ENCODE measurements at regions not wholly inside any gene's neighbourhood (a gene's known extent, or its start where the extent isn't known, plus 50 kb on each side); places are given as distances from the start of the nearest gene placed in this dataset.

GRCh38 chr15:85296615-85297402, 83.6 kb upstream of the AKAP13 start:
- H3K36me3 Mint-ChIP-seq (ENCODE audit: low read depth), result no peaks in the 10 kb centered on the region
- ATAC-seq (ENCODE audit: low read depth) (peak; percentile 99), DNase-seq (peak; percentile 40)
- H3K4me1 Mint-ChIP-seq, result peaks cover 23% of the 10 kb centered on the region
- peak; percentile 80 for TF ChIP-seq CTCF (IDR thresholded peaks at IDR 0.05)
- intact Hi-C loops (cut with micrococcal nuclease), result loop anchor here (1.0 to 2.0 kb wide), 9 partner anchors 15 to 544 kb away; no protein-coding TSS in a partner anchor
- H3K27ac Mint-ChIP-seq, result peak overlapping the region; percentile 48
- ChIA-PET POLR2A (interaction anchor here (0.7 to 4.3 kb wide), 14 partner anchors 16 to 543 kb away, joined by 3 to 70 read pairs (median 6); partner anchors contain the start of gene AKAP13), CTCF (interaction anchor here (0.7 to 8.1 kb wide), 45 partner anchors 8 to 544 kb away, joined by 3 to 218 read pairs (median 5); partner anchors contain the start of gene AKAP13)
- H3K9me3 Mint-ChIP-seq, result no peaks in the 10 kb centered on the region
- H3K4me3 Mint-ChIP-seq, result peak overlapping the region; percentile 76
- no peaks in the 10 kb centered on the region for H3K27me3 Mint-ChIP-seq

- ATAC-seq (ENCODE audit: low read depth) (no peak), DNase-seq (no peak)
- Mint-ChIP-seq H3K27me3 (no peaks in the 10 kb centered on the region), H3K4me3 (no peak overlapping the region), H3K36me3 (ENCODE audit: low read depth) (no peaks in the 10 kb centered on the region), H3K9me3 (no peaks in the 10 kb centered on the region), H3K4me1 (peaks cover 30% of the 10 kb centered on the region), H3K27ac (peak overlapping the region; percentile 44)
- CTCF ChIA-PET, result interaction anchor here (0.7 to 8.1 kb wide), 19 partner anchors 11 to 543 kb away, joined by 3 to 218 read pairs (median 9); partner anchors contain the start of gene AKAP13
- TF ChIP-seq CTCF (IDR thresholded peaks at IDR 0.05), result no peak
- POLR2A ChIA-PET, result interaction anchor here (1.3 to 4.3 kb wide), 10 partner anchors 15 to 543 kb away, joined by 3 to 70 read pairs (median 6); partner anchors contain the start of gene AKAP13
- intact Hi-C loops (cut with micrococcal nuclease), result loop anchor here (2.0 kb wide), 2 partner anchors 183 to 543 kb away; no protein-coding TSS in a partner anchor
These were observed 82.9 kb upstream of the AKAP13 start for GRCh38 chr15:85297537-85297936.

- Mint-ChIP-seq H3K27ac (no peak overlapping the region), H3K36me3 (ENCODE audit: low read depth) (no peaks in the 10 kb centered on the region), H3K9me3 (no peaks in the 10 kb centered on the region), H3K4me1 (peaks cover 34% of the 10 kb centered on the region), H3K4me3 (no peak overlapping the region), H3K27me3 (no peaks in the 10 kb centered on the region)
- ChIA-PET CTCF (interaction anchor here (0.6 to 8.1 kb wide), 5 partner anchors 20 to 207 kb away, joined by 3 to 218 read pairs (median 7); no protein-coding TSS in a partner anchor), POLR2A (interaction anchor here (0.6 to 4.3 kb wide), 7 partner anchors 18 to 496 kb away, joined by 3 to 70 read pairs (median 6); partner anchors contain the start of gene AKAP13)
- ATAC-seq (ENCODE audit: low read depth) (no peak), DNase-seq (no peak)
- intact Hi-C loops (cut with micrococcal nuclease), result no loop called here
- no peak for TF ChIP-seq CTCF (IDR thresholded peaks at IDR 0.05)
These were observed 82.0 kb upstream of the AKAP13 start for GRCh38 chr15:85298366-85298765.

- TF ChIP-seq CTCF (IDR thresholded peaks at IDR 0.05), result no peak
- ATAC-seq (ENCODE audit: low read depth) (no peak), DNase-seq (no peak)
- ChIA-PET CTCF (interaction anchor here (0.6 to 8.1 kb wide), 5 partner anchors 19 to 207 kb away, joined by 3 to 218 read pairs (median 7); no protein-coding TSS in a partner anchor), POLR2A (interaction anchor here (0.6 to 4.3 kb wide), 9 partner anchors 13 to 495 kb away, joined by 3 to 70 read pairs (median 6); partner anchors contain the start of gene AKAP13)
- H3K36me3 Mint-ChIP-seq (ENCODE audit: low read depth), result no peaks in the 10 kb centered on the region
- H3K4me1 Mint-ChIP-seq, result peaks cover 34% of the 10 kb centered on the region
- no peaks in the 10 kb centered on the region for H3K9me3 Mint-ChIP-seq
- H3K27ac Mint-ChIP-seq, result peak overlapping the region; percentile 24
- H3K27me3 Mint-ChIP-seq, result no peaks in the 10 kb centered on the region
- intact Hi-C loops (cut with micrococcal nuclease), result no loop called here
- no peak overlapping the region for H3K4me3 Mint-ChIP-seq
These were observed 81.5 kb upstream of the AKAP13 start for GRCh38 chr15:85298941-85299340.

GRCh38 chr15:85302271-85302670, 78.1 kb upstream of the AKAP13 start:
- H3K9me3 Mint-ChIP-seq, result no peaks in the 10 kb centered on the region
- no peak overlapping the region for H3K4me3 Mint-ChIP-seq
- no peaks in the 10 kb centered on the region for H3K27me3 Mint-ChIP-seq
- no peaks in the 10 kb centered on the region for H3K36me3 Mint-ChIP-seq (ENCODE audit: low read depth)
- DNase-seq, result no peak
- intact Hi-C loops (cut with micrococcal nuclease), result no loop called here
- peak; percentile 55 for ATAC-seq (ENCODE audit: low read depth)
- no peak for TF ChIP-seq CTCF (IDR thresholded peaks at IDR 0.05)
- CTCF ChIA-PET, result interaction anchor here (1.2 to 1.3 kb wide), 2 partner anchors 10 to 28 kb away, joined by 3 to 5 read pairs; no protein-coding TSS in a partner anchor
- peaks cover 35% of the 10 kb centered on the region for H3K4me1 Mint-ChIP-seq
- H3K27ac Mint-ChIP-seq, result no peak overlapping the region
- POLR2A ChIA-PET, result interaction anchor here (1.2 to 2.1 kb wide), 3 partner anchors 11 to 112 kb away, joined by 4 to 11 read pairs (median 4); no protein-coding TSS in a partner anchor
